GM12875 (cell line): ENCODE measurements at regions not wholly inside any gene's neighbourhood (a gene's known extent, or its start where the extent isn't known, plus 50 kb on each side); places are given as distances from the start of the nearest gene placed in this dataset.

Source experiments
- H3K4me3 ChIP-seq: one replicate; pipeline ENCODE4 v1.5.1; 2011; ENCODE audit warnings: low read depth, low read length, control low read depth
- TF ChIP-seq, protein P1 (sequence below): IDR thresholded peaks from 2 replicates; pipeline ENCODE4 v1.5.1; 2011; ENCODE audit warnings: low read depth, mild to moderate bottlenecking, control low read depth, inconsistent platforms, low read length, moderate library complexity, borderline replicate concordance; ENCODE audit not compliant: insufficient read depth

DNA sequence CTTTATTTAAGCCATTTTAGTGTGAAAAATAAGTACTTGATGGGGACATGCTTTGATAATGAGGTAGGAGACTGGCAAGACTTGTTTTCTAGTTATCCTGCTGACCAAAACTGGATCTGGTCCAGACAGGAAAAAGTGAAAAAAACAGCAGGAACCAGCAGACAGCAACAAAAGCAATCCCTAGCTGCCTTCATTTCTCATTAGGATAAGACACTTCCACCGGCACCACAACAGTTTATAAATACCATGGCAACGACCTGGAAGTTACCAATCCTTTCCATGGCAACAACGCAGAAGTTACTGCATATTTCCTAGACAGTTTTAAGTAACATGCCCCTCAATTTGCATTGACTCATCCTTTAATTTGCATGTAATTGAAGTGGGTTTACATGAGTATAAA is 993.8 kb upstream of the NCAM2 start:
- no peak overlapping the region for H3K4me3 ChIP-seq
- TF ChIP-seq, protein P1, sequence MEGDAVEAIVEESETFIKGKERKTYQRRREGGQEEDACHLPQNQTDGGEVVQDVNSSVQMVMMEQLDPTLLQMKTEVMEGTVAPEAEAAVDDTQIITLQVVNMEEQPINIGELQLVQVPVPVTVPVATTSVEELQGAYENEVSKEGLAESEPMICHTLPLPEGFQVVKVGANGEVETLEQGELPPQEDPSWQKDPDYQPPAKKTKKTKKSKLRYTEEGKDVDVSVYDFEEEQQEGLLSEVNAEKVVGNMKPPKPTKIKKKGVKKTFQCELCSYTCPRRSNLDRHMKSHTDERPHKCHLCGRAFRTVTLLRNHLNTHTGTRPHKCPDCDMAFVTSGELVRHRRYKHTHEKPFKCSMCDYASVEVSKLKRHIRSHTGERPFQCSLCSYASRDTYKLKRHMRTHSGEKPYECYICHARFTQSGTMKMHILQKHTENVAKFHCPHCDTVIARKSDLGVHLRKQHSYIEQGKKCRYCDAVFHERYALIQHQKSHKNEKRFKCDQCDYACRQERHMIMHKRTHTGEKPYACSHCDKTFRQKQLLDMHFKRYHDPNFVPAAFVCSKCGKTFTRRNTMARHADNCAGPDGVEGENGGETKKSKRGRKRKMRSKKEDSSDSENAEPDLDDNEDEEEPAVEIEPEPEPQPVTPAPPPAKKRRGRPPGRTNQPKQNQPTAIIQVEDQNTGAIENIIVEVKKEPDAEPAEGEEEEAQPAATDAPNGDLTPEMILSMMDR: no peak

DNA sequence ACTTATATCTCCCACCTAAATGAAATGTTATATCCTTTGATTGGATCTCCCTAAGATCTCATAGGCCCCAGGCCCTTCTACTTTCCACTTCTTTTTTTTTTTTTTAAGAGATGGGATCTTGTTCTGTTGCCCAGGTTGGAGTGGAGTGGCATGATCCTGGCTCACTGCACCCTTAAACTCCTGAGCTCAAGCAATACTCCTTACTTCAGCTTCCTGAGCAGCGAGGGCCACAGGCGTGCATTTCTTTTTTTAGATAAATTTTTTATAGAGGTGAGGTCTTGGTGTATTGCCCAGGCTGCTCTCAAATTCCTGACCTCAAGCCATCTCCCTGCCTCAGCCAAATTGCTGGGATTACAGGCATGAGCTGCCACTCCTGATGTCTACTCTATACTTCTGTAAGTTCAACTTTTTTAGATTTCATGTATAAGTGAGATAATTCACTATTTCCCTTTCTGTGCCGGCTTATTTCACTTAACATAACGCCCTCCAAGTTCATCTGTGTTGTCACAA is 987.5 kb upstream of the NCAM2 start:
- no peak overlapping the region for H3K4me3 ChIP-seq
- TF ChIP-seq, protein P1: no peak

DNA sequence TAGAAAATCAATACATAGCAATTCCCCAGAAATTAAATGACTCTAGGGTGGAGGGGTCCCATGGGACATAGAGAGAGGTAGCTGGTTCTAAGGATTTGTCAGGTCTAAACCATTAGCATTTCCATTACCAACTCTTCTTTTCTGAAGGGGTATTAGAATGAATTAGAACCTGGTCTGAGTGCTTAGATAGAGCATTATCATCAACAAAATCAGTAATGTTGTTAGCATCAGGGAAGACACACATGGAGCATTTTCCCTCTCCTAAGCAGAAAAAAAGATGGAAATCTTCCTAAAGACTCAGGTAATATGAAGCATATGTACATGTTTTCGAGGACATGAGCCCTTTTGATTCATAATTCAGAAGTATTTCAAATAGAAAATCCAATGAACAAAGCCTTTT is 984.4 kb upstream of the NCAM2 start:
- TF ChIP-seq, protein P1: no peak
- no peak overlapping the region for H3K4me3 ChIP-seq

DNA sequence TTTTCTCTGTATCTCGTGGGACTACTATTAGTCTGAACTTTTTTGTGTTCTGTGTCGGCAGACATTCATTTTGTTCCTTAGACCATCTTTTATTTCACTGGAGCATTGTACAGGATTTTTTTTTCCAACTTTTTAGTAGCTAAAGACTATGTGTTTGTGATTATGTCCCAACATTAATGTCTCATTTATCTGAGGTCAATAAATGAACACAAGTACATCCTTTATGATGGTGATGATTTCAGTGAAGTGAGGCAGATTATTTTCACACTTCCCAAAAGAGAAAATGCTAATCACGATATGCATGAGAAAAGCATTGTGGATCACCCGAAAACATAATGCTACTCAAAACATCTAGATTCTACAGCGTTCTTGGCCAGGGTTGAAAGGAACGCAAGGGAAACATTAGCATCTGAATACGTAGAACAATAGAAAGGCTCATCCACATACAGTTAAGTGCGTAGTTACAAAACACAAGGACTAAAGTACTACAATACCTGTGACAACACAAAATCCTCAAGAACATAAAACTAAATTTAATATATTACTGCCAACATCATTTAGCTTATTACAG is 981.7 kb upstream of the NCAM2 start:
- TF ChIP-seq, protein P1: no peak
- no peak overlapping the region for H3K4me3 ChIP-seq

DNA sequence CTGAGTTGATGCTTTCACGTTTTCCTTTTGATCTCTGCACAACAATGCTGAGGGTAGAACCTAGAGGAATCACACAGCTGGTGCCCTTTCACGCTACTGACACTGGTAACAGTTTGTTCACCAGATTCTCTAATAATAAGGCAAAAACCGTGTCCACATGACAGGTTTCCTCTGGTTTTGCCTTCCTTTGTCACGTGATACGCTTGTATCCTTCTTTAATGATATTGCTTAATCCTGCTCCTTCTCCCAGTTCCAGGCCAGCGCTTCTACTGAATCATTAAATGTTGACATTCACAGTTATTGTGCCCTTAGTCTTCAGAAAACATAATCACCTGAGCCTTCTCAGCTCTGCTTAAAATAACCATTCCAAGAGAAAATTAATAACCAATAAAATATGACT is 978.2 kb upstream of the NCAM2 start:
- no peak overlapping the region for H3K4me3 ChIP-seq
- TF ChIP-seq, protein P1: no peak

DNA sequence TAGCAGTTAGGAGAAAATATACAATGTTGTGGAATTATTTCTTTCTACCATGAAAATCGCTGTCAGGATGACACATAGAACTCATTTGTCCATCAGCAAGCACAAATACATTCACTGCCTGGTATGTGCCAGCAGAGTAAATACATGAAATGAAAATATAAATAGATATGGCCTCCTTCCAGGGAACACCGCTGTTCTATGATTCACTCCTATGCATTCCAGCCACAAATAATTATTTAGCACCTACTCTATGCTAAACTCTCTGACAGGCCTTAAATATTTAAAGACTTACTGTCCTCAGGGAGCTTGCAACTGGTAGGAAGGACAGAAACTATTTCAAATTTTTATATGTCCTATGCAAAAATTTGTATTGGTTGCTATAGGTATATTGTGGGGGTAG is 975.0 kb upstream of the NCAM2 start:
- TF ChIP-seq, protein P1: no peak
- no peak overlapping the region for H3K4me3 ChIP-seq

DNA sequence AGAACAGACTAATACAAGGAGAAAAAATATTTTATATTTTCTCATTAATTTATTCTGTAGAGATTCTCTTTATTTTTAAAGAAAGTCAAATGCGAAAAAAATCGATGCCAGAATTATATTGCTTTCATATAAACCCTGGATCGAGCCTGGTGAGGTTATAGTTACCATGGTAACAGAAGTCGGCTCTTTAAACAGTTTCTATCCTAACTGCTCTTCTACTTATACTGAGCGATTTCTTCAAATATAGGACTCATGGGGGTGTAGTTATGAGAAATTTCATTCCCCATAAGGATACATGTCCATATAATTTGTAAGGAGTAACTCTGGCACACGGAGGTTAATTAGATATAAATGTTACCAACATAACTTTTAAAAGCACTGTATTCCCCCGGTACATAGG is 973.5 kb upstream of the NCAM2 start:
- no peak overlapping the region for H3K4me3 ChIP-seq
- TF ChIP-seq, protein P1: no peak
